Renal cortex interstitium (tissue), 11 donors: ENCODE measurements at regions not wholly inside any gene's neighbourhood (a gene's known extent, or its start where the extent isn't known, plus 50 kb on each side); places are given as distances from the start of the nearest gene placed in this dataset.
A peak's percentile ranks its signal among the peaks of the same experiment; 100 is the strongest.

Experiments used
- DNase-seq, 11 donors: peaks; one replicate each; pipeline ENCODE4 v3.0.0-alpha.2; 2013; ENCODE audit warnings: low read depth in 9 of 11, low spot score in 4 of 11; ENCODE audit errors: extremely low read depth in 1 of 11

DNA sequence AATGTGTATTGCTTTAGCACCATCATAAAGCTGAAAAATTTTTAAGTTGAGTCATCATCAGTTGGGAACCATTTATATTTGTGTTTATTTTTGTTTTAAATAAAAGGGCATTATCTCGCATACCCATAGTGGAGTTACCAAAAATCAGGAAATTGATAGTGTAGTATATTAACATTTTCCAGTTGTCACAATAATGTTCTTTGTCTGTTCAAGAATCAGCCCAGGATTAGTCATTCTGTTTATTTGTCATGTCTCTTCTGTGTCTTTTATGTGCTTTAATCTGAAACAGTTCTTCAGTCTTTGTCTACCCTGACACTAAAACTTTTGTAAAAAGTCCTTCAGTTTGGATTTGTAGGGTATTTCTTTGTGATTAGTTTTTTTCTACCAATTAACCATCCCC lies 827.8 kb upstream of the ZWINT start:
- DNase-seq: no peak

DNA sequence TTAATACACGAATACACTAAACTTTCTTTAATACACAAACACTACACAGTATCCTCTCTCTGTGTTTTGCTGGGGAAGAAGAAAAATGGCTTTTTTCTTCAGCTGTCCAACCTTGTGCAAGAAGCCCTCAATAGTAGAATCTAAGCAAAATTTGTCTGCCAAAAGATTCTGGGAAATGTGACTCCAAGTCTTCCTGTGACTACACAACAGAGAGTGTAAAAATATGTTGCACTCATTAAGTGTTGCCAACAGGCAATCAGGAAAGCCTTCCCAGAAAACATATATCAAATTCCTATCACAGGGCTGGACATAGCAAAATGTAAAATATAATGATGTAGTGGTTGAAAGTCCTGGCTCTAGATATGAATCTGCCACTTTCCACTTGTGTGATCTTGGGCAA lies 825.1 kb upstream of the ZWINT start:
- peak in 6 of 11 donors; percentile 11 to 21 (median 17) for DNase-seq

DNA sequence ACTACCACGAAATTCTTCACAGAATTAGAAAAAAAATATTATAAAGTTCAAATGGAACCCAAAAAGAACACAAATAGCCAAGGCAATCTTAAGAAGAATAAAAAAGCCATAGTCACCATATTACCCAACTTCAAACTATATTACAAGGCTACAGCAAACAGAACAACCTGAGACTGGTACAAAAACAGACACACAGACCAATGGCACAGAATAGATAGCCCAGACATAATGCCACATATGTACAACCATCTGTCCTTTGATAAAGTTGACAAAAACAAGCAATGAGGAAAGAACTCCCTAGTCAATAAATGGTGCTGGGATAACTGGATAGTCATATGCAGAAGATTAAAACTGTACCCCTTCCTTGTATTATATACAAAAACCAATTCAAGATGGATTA lies 808.5 kb upstream of the ZWINT start:
- no peak for DNase-seq

DNA sequence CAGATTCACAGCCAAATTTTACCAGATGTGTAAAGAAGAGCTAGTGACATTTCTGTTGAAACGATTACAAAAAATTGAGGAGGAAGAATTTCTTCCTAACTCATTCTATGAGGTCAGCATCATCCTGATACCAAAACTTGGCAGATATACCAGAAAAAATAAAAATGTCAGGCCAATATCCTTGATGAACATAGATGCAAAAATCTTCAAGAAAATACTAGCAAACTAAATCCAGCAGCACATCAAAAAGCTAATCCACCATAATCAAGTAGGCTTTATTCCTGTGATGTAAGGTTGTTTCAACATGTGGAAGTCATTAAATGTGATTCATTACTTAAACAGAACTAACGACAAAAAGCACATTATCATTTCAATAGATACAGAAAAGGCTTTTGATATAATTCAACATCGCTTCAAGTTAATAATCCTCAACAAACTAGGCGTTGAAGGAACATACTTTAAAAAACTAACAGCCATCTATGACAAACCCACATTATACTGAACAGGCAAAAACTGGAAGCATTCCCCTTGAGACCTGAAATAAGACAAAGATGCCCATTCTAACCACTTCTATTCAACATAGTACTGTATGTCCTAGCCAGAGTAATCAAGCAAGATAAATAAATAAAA lies 807.7 kb upstream of the ZWINT start:
- DNase-seq: no peak

DNA sequence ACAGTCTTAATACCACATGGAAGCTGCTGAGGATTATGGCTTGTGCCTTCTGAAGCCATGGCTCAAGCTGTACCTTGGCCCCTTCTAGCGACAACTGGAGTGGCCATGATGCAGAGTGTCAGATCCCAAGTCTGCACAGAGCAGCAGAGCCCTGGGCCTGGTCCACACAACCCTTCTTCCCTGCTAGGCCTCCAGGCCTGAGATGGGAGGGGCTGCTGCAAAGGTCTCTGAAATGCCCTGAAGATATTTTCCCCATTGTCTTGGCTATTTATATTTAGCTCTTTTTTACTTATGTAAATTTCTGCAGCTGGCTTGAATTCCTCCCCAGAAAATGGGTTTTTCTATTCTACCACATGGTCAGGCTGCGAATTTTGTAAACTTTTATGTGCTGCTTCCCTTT lies 804.6 kb upstream of the ZWINT start:
- no peak for DNase-seq

DNA sequence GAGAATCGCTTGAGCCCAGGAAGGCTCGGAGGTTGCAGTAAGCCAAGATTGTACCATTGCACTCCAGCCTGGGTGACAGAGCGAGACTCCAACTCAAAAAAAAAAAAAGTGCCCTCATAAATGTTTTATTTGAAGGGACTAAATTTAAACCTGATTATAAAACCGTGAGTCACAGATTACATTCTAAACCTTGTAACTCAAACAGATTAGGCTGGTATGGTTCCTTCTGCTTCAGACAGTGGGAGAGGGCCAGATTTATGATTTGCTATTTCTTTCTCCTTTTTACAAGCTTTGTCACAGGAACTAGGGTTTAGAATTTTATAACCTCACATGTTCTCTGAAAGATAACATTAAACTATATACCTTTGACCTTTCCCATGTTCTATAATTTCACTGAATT lies 801.2 kb upstream of the ZWINT start:
- DNase-seq: no peak

DNA sequence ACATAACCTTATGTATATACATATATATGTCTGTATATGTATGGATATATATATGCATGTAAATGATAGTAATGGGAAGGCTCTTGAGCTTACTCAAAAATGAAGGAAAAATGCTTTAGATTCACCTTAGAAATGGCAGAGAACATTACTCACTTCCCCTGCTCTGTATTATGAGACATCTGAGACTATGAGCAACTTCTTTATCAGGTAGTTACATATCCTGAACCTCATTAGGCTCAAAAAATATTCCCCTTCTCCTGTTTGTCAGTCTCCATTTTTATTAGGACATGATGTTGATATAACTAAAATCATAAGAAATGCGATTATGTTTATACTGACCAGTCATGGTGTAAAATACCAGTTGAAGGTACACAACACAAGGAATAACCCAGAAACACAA lies 800.1 kb upstream of the ZWINT start:
- DNase-seq: no peak

DNA sequence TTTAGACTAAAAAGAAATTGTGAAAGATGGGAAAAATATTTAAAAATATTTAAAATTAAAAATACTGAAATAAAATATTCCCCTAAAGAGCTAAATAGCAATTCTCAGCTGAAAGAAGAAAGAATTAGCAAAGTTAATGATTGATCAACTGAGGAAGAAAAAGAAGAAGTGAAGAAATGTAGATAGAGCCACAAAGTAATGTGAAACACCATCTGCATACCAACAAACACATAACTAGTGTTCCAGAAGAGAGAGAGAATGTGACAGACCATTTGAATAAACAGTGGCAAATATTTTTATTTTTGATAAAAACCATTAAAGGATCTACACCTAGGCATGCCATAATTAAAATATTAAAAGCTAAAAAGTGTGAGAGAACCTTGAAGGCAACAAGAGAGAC lies 784.5 kb upstream of the ZWINT start:
- no peak for DNase-seq

DNA sequence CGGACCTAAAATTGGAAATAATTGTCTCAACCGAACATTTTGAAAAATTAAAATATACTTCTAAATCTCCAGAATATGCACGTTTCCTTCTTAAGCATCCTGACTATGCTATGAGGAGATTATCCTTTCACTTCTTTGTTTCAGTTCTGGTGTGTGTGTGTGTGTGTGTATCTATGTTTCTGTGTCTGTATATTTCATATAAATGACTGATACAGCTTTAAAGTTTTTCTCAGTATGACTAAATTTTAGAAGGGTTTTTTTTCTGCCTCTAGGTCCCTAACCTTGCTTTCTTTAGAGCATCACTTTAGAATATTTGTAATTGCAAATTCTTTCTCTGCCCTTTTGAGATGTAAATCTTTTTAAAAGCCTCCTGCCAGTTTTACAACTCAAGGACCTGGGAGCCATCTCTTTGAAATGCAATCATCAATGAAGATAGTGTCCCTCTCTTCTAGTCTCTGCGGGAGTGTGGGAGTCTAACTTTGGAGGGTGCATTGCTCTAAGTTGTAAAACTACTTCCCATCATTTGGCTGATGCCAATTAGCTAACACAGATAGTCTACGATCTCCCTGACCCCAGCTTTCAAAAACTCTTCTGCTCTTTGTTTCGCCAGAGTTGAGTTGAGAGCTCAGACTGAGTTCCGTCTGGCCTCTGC lies 782.0 kb upstream of the ZWINT start:
- no peak for DNase-seq

DNA sequence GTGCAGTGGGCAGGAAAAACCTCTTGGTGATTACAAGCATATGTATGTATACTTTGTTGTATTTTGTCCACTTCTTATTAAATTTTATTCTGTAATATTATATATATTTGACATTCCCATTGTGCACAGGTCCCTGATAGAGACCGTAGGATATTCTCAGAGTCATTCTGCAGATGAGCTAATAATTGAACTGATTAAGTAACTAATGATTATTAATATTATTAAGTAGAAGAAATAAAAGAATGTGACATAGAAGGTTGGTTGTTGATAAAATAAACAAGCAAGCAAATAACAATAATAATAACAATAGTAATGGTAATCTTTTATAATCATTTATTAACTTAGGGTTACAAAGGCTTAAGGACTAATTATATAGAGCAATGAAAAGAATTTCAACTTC lies 780.6 kb upstream of the ZWINT start:
- DNase-seq: no peak

DNA sequence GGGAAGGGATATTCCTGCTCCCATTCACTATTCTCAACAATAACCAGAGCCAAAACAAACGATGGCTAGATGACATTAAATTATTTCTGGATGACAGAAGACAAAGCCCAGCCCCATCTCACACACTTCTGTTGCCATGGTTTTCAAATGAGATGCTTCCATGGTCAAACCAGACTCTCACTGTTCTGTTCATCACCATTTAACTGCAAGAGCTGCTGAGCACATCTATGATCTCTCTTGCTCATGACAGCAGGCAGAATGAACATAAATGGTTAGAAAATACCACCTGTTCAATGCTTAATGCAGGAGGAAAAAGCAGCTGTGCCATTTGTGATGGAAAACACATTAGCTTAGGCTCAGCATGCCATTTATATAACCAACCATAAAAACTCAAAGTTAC lies 758.6 kb upstream of the ZWINT start:
- no peak for DNase-seq

DNA sequence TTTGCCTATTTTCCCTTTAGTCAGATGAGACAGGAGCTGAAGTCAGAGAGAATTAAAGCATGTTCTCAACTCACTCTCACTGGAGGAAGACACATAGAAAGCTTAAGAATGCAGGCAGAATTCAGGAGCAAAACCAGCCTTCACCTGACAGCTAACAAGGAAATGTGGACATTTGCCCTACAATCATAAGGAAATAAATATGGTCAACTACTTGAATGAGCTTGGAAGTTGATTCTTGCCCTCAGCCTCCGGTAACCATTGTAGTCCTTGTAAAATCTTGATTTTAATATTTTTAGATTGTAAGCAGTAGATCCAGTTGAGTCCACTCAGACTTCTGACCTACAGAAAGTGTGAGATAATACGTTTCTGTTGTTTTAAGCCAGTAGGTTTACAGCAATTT lies 752.5 kb upstream of the ZWINT start:
- DNase-seq: no peak

DNA sequence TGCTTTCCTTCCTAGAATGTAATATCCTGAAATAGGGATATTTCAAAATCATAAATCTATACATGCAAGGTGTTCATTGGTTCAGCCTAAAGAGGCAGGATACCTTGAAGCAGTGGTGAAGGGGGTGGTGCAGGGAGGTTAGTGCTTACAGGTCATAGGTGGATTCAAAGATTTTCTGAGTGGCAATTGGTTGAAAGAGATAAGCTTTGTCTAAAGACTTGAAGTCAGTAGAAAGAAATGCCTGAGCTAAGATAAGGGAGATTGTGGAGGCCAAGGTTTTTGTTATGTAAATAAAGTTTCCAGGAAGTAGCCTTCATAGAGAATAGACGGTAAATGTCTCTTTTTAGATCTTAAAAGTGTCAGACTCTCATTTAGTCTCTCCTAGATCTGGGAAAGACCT lies 741.2 kb upstream of the ZWINT start:
- DNase-seq: no peak

DNA sequence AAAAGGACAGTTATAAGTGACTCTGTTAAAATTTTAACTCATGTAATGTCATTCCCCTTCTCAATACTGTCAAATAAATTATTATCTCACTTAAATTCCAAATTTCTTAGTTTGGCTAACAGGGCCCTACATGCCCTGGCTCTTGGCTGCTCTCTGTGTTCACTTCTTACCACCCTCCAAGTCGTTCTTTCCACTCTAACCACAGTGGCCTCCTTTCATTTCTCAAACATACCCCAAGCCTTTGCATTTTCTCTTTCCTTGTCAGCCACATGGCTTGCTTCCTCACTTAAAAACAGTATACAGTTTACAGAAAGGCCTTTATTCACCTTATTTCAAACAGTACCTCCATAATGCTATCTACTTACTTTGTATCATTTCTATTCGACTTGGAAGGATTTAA lies 737.1 kb upstream of the ZWINT start:
- no peak for DNase-seq

DNA sequence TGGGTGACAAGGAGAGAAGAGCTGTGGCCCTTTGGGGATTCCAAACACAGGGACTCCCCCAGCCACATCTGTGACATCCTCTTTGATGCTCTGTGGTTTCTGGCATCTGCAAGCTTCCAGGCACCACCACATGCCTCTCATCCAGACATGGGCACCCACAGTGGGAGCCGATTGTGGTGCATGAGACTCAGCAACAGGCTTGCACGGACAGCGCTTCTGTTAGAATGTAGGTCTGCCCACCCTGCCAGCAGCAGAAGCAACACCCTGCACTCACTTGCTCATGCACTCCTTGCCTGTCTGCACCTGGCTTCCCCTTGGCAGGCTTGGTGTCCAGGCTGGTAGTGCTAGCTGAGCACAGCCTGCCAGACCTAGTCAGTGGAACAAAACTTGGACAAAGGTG lies 735.0 kb upstream of the ZWINT start:
- no peak for DNase-seq

DNA sequence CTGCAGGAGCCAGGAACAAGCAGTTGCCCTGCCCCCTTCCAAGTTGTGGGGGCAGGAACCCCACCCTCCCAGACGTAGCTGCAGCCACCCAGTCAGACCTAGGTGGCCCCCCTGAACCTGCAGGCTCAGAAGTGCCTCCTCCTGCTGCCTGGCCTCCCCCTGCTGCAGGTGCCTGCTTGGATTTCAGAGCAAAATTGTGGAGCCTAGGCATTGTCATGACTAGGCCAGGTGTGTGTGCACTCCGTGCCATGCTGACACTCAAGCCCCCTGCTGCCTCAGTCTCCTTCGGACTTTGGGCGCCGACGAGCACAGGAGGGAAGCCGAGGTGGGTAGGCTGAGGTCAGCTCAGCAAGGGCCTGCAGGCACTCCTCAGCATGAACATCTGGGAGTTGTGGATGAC lies 733.9 kb upstream of the ZWINT start:
- no peak for DNase-seq

DNA sequence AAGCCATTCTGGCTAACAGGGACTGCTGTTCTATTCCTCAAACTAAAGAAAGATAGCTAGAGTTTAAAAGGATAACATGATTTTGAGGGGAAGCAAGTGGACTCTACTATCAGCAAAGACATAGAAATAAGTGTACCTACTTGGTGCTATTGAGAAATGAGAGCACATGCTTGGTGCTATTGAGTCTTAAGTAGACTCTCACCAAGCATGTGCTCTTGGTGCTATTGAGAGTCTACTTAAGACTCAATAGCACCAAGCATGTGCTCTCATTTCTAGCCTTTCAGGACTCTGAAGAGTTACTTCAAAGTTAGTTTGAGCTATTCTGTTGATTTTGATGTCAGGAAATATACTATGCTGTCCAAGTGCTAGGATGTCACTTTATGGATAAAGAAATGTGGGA lies 733.0 kb upstream of the ZWINT start:
- no peak for DNase-seq

DNA sequence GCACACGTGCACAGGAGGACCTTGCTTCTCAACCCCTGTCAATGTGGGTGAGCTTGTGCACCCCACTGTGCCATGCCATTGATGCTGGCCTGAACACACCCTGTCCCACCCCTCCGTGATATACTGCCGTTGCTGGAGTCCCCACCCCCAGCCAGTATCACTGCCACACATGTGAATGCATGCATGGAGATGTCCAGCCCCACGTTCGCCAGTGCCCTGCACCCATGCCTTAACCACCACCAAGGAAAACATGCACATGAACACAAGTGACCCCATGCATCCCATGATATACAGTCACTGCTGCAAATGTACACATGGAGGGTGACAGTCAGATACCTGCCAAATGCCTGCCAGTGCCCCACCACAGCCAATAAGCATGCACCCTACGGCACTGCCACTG lies 692.5 kb upstream of the ZWINT start:
- DNase-seq: no peak

DNA sequence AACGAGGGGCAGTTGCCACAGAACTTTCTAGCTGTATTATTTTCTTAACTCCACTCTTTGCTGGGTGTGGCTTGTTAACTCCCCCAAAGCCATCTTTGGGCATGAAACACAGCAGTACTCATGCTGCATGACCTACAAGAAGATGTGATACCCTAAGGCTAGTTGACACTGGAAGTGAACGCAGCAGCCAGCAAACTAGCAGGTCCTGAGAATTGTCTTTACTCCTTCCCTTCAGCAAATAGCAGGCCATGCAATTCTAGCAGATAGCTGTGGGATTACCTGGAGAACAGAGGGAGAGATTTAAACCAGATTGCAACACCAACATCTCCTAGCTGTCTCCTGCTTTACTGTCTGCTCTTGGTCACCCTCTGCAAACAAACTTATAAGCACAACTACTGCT lies 688.0 kb upstream of the ZWINT start:
- no peak for DNase-seq

DNA sequence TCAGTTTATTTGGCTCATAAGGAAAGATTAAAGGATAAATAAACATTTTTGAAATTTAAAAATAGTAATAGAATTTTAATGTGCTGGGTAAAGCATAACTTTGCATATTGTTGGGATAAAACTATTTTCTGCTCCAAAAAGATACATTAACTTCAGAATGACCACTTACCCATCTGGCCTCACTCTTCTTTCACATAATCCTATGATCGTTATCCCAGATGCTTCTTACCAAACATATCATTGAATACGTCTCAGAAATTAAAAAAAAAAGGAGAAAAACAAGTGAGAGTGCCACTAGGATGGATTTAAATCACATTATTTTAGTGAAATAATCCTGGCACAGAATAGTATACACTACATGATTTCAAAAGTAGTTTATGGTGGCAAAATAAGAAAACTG lies 677.5 kb upstream of the ZWINT start:
- no peak for DNase-seq

DNA sequence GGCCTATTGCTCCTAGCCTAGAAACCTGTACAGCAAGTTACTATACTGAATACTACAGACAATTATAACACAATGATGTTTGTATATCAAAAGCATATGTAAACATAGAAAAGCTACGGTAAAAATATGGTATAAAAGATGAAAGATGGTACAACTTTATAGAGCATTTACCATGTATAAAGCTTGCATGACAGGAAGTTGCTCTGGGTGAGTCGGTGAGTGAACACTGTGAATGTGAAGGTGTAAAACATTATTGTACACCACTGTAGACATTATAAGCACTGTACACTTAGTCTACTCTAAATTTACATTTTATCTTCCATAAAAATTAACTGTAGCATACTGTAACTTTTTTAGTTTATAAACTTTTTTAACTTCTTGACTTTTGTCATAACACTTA lies 674.3 kb upstream of the ZWINT start:
- DNase-seq: no peak
